HG03460 (cell line): ENCODE measurements at regions not wholly inside any gene's neighbourhood (a gene's known extent, or its start where the extent isn't known, plus 50 kb on each side); places are given as distances from the start of the nearest gene placed in this dataset.

Experiments used
- ATAC-seq: cut with Tn5 transposase; IDR thresholded peaks from one replicate; pipeline ENCODE4 v1.9.1; 2021; ENCODE audit not compliant: unreplicated experiment

DNA sequence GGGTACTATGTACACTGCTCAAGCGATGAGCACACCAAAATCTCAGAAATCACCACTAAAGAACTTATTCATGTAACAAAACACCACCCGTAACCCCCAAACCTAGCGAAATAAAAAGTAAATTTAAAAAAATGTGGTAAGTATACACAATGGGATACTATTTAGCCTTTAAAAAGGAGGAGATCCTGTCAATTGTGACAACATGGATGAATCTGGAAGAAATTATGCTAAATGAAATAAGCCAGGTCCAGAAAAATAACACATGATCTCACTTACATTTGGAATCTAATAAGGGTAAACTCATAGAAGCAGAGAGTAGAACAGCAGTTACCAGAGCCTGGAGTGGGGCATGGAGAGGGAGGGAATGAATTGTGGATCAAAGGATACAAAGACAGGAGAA is 98.5 kb upstream of the SPATS2L start:
- ATAC-seq = no peak

- ATAC-seq = no peak
These were observed 97.5 kb upstream of the SPATS2L start for GRCh38 chr2:200209030-200209429.

GRCh38 chr2:200211643-200212042 is 94.8 kb upstream of the SPATS2L start:
- no peak for ATAC-seq

DNA sequence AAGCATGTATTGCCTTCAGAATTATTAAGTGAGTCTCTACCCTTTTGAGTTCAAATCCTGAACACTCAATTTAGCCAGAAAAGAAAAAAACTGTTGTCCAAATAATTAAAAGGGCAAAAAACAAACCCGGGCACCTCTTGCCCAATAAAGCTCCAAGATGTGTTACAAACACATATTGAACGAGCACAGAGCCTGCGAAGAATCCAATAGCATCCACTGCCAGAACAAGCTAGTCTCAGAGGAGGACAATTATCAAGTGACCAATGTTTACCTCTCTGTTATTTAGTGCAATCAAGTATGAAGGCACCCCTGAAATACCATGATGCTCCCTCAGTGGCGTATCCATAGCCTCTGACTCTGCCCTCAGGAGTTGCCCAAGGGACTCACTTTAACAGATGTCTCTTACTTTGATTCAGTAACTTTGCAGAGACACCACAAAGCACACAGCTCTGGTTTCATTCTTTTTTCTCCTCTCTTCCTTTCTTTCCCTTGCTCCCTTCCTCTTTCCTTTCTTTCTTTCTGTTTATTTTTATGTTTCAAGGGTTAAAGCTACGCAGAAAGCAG is 93.5 kb upstream of the SPATS2L start:
- no peak for ATAC-seq

DNA sequence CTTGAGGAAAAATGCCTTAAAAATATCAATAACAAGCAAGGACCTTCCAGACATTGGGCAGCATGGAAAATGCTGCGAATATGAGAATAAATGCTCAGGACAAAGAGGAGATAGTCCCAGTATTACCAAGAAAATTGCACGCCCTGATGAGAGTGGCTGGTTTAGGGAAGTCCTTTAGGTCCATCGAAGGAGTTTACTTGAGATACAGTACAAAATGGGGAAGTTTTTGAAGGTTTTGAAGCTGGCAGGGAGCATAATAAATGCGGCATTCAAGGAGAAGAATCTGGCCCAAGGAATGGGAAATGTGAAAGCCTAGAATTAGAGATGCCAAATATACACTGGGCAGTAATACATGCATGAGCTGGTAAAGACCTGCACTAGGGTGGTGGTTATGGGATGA is 90.2 kb upstream of the SPATS2L start:
- no peak for ATAC-seq

DNA sequence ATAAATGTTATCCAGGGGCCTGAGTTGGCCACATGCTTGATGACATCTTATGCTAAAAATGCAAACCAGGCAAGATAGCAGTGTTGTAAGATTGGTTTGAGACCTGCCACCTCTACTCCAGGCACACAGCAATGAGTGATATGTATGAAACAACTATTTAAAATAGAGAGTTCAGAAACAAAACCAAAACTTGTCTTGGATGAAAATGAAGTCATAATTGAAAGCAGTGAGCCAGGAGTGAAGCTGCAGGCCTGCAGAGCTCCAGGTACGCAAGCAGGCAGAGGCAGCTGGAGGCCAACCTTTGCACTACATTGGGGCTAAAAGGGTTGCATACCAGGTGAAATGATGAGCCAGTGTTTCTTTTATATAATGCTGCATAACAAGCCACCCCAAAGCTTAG is 89.2 kb upstream of the SPATS2L start:
- ATAC-seq = no peak

- no peak for ATAC-seq
These were observed 87.8 kb upstream of the SPATS2L start for GRCh38 chr2:200218645-200219044.

DNA sequence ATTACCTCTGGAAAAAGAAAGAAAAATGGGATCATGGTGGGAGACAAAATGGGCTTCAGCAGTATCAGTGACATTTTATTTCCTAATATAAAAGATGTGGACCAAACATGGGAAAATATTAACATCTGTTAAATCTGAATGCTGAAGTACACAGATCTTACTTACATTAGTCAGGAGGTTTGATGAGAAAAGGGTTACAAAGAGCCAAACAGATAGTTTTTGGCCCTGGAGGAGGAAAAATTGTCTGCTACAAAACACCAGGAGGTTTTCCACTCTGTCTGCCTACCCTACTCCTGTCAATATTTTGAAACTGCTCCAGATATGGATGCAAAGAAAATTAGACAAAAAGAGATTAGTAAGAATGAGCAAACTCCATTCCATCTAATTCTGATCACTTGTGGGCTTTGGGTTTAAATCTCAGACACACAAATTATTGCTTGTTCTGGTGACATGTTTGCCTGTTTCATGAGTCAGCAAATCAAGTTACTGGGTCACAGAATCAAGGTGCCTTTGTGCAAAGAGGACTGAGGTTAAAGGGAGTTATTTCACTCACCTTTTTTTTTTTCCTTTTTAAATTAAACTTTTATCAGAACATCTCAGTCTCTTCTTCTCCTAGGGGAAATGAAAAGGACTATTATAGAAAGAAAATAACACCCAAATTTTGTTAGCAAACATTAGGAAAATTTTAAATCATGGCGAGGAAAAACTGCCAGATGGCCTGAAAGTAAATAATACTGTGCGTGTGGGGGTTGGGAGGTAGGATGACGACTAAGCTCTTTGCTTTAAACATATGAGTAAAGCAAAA is 87.0 kb upstream of the SPATS2L start:
- no peak for ATAC-seq

- no peak for ATAC-seq
These were observed 86.2 kb upstream of the SPATS2L start for GRCh38 chr2:200220251-200220650.

- no peak for ATAC-seq
These were observed 85.2 kb upstream of the SPATS2L start for GRCh38 chr2:200221055-200221955.

GRCh38 chr2:200222791-200223190 is 83.7 kb upstream of the SPATS2L start:
- no peak for ATAC-seq

DNA sequence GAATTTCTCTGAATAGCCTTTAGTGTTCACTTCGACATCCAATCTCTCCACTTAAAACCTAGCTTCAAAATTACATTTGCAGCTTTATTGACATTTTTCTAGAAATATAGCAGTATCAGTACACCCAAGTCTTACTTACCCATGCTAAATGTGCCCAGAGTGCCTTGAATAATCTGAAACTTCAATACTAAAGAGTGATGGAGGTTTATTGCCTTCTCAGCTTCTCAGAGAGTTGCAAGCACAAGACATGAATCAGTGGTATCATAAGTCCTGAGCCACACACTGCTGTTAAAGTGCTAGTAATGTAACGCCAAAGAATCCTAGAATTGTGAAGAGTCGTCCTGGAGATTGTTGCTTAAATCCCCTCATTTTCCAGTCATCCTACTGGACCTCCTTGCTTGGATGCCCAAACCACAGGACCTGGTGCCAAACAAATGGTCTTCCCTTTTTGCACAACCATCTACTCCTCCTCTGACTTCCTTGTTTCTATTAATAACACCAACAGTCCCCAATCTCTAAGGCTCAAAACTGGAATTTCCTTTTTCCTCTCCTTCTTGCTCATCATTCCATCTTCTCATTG is 83.2 kb upstream of the SPATS2L start:
- ATAC-seq = no peak

DNA sequence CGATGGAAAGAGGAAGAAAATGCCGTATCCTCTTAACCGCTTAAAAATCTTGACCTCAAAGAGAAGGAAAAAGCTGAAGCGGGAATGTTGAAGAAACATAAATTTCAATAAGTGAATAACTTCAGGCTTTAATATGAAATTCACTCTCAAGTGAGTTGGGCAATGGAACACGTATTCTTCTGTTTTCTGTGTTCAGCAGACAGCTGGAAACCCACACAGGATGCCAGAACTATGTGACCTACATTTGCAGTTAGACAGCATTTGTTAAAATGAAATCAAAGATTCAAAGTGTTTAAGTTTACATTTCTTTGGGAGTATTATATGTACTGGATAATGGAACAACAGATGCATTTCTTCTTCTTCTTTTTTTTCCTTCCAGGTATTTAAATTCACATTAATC is 80.5 kb upstream of the SPATS2L start:
- no peak for ATAC-seq

- no peak for ATAC-seq
These were observed 79.8 kb upstream of the SPATS2L start for GRCh38 chr2:200226451-200227426.

DNA sequence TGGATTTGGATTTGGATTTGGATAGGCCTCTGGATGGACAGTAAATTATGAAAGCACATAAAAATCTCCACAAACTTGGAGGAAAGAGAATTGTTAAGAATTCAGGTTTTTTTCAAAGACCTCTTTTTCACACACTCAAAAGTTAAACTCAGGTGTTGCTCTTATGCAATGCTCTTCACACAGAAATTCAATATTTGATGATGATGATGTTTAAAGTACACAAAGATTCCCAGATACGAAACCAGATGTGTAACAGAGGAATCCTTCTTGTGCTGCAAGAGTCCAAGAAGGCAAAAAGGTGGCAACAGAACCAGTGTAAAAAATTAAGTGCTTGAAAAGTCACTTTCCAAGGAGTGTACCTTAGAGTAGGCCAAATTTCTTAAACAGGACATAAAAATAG is 75.8 kb upstream of the SPATS2L start:
- ATAC-seq = no peak

DNA sequence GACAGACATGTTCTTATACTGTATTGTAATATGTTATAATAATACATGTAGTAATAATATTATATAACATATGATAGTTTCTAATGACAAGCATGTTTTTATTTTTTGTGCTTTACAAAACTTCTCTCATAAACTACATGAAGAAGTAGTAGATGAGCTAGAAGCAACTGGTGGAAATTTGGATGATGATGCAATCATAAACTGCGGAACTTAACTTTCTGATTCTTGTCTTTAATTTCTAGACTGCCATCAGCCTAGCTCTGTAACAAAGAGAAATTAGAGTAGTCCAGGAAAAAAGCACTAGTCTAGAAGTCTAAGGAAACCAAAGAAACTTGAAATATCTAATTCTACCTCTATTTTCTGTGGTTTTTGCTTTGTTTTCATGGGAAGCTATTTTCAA is 71.0 kb upstream of the SPATS2L start:
- ATAC-seq = no peak

DNA sequence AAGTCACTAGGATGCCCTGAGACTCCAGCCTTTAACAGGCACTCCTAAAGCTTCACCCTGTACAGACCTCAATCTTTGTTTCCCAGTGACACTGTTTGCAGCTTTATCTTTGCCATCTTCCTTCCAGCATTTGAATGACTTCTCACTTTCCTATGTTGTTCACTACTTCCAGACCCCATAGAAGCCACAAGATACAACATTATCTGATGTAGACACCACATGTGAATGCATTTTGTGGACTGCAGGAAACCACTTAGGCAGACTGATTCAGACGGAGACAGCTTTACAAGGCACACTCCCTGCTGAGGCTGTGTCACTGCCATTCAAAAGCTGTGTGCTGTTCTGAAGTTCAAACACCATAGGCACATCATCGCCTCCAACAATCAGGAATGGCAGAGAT is 67.3 kb upstream of the SPATS2L start:
- no peak for ATAC-seq

GRCh38 chr2:200242570-200242969 is 63.9 kb upstream of the SPATS2L start:
- ATAC-seq = no peak

DNA sequence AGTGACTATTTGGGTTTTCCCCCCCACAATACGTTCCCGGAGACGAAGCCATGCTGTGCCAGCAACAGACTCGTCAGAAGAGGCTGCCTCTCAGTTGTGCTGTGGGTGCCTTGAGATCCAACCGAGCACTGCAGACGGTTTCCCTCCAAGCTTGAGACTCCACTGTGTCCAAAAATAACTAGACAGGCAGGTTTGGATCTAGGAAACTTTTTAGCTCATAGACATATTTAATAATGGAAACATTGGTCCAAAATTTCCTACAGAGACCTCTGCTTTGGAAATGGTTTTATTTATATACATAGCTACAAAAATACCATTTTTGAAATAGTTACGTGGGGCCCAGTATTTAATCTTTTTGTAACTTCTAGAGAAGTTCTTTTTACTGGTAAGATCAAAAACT is 63.1 kb upstream of the SPATS2L start:
- no peak for ATAC-seq

DNA sequence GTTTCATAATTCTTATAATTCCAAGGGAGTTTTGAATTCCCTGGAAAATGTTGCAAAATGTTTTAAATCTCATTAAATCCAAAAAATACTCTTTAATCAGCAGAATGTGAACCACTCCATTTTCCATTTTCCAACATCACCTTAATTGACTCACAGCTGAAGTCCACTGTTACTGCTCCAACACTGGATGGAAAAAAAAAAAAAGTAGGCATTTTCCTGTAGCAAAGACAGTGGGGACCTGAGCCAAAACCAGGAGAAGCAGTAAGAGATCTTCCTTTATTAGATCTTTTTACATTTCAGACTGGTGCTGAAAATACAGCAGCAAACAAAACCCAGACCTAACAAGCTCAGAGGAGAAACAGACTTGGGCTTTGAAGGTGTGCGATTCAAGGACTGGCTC is 62.4 kb upstream of the SPATS2L start:
- ATAC-seq = no peak
